ENCODE measurements at regions not wholly inside any gene's neighbourhood (a gene's known extent, or its start where the extent isn't known, plus 50 kb on each side); places are given as distances from the start of the nearest gene placed in this dataset.

DNA sequence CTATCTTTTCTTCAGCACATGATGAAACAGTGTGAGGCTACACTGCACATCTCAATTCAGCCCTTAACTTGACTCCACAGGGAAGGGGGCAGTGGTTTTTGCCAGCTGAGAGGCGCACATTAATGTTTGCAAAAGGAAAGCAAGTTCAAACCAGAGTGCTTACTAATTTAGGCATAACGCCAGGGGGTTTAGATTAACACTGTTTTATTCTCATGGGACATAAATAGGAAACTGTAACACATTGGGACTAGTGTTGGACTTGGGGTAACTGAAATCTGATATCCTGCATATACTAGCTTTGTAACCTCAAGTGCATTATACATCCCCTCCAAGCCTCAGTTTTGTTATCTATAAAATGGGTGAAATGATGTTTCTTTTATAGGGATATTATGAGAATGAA is 821.2 kb upstream of the ID2 start:
- WGBS, 2 donors = 65 to 69% methylated on average over 2 of the region's 2 CpGs
- Histone ChIP-seq H3K4me3 (no peak overlapping the region), H3K9me3 (no peaks in the 10 kb centered on the region), H3K4me1 (peaks cover 0 to 6% (median 0%) of the 10 kb centered on the region in 4 donors), H3K27ac (no peak overlapping the region), H3K36me3 (no peaks in the 10 kb centered on the region), H3K27me3 (no peaks in the 10 kb centered on the region)
- intact Hi-C loops (cut with DNase I) = no loop called here
- no peak for DNase-seq
- TF ChIP-seq CTCF (IDR thresholded peaks at IDR 0.05) = no peak
- no peak for TF ChIP-seq POLR2A (IDR thresholded peaks at IDR 0.05)
- no peak for TF ChIP-seq EP300 (IDR thresholded peaks at IDR 0.05)
- TF ChIP-seq POLR2AphosphoS5 (IDR thresholded peaks at IDR 0.05) = no peak

DNA sequence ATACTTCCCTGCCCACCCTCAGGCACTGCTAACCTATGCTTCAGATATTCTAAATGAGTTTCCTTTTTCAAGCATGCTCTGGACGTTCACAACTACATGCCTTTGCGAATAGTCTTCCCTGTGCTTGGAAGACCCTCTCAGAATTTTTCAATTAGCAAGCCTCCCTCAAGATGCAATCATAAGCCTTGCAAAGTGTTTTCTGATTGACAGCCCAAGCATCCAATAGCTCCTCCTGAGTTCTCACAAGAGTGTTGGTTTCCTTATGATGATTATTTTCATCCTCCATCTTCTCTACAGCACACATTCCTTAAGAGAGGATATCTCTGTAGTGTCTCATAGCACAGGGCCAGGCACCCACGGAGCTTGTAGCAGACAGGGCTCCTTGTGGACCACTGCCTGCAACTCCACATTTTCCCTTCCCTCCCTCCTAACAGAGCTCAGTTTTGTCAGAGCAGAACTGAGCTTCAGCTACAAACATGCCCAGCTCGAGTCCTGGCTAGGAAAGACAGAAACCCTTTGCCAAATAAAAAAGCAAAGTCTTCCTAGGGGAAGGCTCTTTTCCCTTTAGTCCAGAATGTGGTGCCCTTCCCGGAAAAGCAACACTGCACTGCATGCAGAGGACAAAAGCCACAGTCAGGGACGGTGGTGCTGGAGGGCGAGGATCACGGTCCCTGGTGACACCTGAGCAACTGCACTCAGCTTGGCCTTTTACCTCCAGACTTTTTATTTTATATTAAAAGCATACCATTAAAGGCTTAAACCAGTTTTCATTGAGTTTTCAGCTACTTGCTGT is 819.8 kb upstream of the ID2 start:
- TF ChIP-seq CTCF (IDR thresholded peaks at IDR 0.05) (no peak), POLR2AphosphoS5 (IDR thresholded peaks at IDR 0.05) (no peak), EP300 (IDR thresholded peaks at IDR 0.05) (no peak), POLR2A (IDR thresholded peaks at IDR 0.05) (no peak)
- H3K27ac ChIP-seq = no peak overlapping the region

DNA sequence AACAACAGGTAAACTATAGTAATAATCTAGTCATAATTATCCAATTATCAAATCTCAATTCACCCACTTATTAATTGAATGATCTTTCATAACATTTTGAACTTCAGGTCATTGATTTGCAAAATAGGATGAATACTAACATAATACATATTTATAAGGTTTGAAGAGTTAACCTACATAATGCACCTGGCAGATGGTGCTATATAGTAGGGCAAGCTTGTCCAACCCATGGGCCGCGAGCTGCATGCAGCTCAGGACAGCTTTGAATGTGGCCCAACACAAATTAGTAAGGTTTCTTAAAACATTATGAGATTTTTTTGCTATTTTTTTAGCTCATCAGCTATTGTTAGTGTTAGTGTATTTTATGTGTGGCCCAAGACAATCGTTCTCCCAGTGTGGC is 815.8 kb upstream of the ID2 start:
- Histone ChIP-seq H3K27ac (no peak overlapping the region), H3K27me3 (no peaks in the 10 kb centered on the region), H3K4me1 (peaks cover 0 to 2% (median 0%) of the 10 kb centered on the region in 4 donors), H3K36me3 (no peaks in the 10 kb centered on the region), H3K4me3 (no peak overlapping the region), H3K9me3 (no peaks in the 10 kb centered on the region)
- no peak for DNase-seq
- intact Hi-C loops (cut with DNase I) = no loop called here
- 94 to 95% methylated on average over 3 of the region's 3 CpGs for WGBS, 2 donors
- TF ChIP-seq POLR2A (IDR thresholded peaks at IDR 0.05) = no peak
- TF ChIP-seq EP300 (IDR thresholded peaks at IDR 0.05) = no peak
- no peak for TF ChIP-seq CTCF (IDR thresholded peaks at IDR 0.05)
- TF ChIP-seq POLR2AphosphoS5 (IDR thresholded peaks at IDR 0.05) = no peak

More for the DNA sequence above, 819.8 kb upstream of the ID2 start:
- no peak for DNase-seq
- peaks cover 0 to 6% (median 0%) of the 10 kb centered on the region in 4 donors for H3K4me1 ChIP-seq
- H3K36me3 ChIP-seq = no peaks in the 10 kb centered on the region
- intact Hi-C loops (cut with DNase I) = no loop called here
- no peaks in the 10 kb centered on the region for H3K9me3 ChIP-seq
- no peak overlapping the region for H3K4me3 ChIP-seq
- H3K27me3 ChIP-seq = no peaks in the 10 kb centered on the region
- 85 to 88% methylated on average over 8 of the region's 8 CpGs for WGBS, 2 donors

- intact Hi-C loops (cut with DNase I) = no loop called here
- no peak overlapping the region for H3K4me3 ChIP-seq
- 63 to 89% methylated on average over 2 of the region's 2 CpGs for WGBS, 2 donors
- no peaks in the 10 kb centered on the region for H3K9me3 ChIP-seq
- H3K4me1 ChIP-seq = peaks cover 0 to 5% (median 0%) of the 10 kb centered on the region in 4 donors
- no peak overlapping the region for H3K27ac ChIP-seq
- TF ChIP-seq POLR2A (IDR thresholded peaks at IDR 0.05) = no peak
- no peak for TF ChIP-seq EP300 (IDR thresholded peaks at IDR 0.05)
- no peak for TF ChIP-seq POLR2AphosphoS5 (IDR thresholded peaks at IDR 0.05)
- no peak for TF ChIP-seq CTCF (IDR thresholded peaks at IDR 0.05)
- H3K36me3 ChIP-seq = no peaks in the 10 kb centered on the region
- DNase-seq = no peak
- H3K27me3 ChIP-seq = no peaks in the 10 kb centered on the region
Measured at GRCh38 chr2:7866825-7867224, 815.0 kb upstream of the ID2 start.
